K562 (cell line): ENCODE measurements at regions not wholly inside any gene's neighbourhood (a gene's known extent, or its start where the extent isn't known, plus 50 kb on each side); places are given as distances from the start of the nearest gene placed in this dataset.

Source experiments
- ATAC-seq: fragments of 200-7000 bp; cut with Tn5 transposase; 3 replicates; pipeline ENCODE4 v1.9.1; 2020; ENCODE audit warnings: moderate library complexity
- BruUV-seq: library from RNA; stranded (reverse); fragments of 400-500 nt; replicated peaks from 2 replicates; lab custom pipeline; 2021; lab: Mats Ljungman, UMichigan
- CTCF ChIA-PET: fragments of 300-600 bp; formaldehyde crosslinking; extraction: SDS; loops from one replicate; lab custom pipeline; 2021; ENCODE audit warnings: low intra/inter-chr PET ratio; lab: Yijun Ruan, JAX
- POLR2A ChIA-PET: fragments of 300-600, 350-650 bp; sonication (Branson Sonifier 250); formaldehyde crosslinking; extraction: SDS; loops from one replicate; lab custom pipeline; 2021; ENCODE audit warnings: antibody characterized with exemption, inconsistent platforms; lab: Yijun Ruan, JAX
- DNase-seq, 4 experiments: peaks; one replicate each; pipeline versions ENCODE4 v3.0.0 to v3.0.0-alpha.2; 2011 to 2018; ENCODE audit warnings: low spot score in 3 of 4, mixed read lengths in 3 of 4; ENCODE audit errors: extremely low read depth in 1 of 4
- FAIRE-seq: peaks from 2 replicates; lab custom pipeline; 2011; peaks lifted over from hg19 to GRCh38; lab: Jason Lieb, UNC
- H2AFZ ChIP-seq: 2 replicates; pipeline ENCODE4 v1.6.0; 2011; ENCODE audit warnings: low read depth, low read length, control low read depth, inconsistent platforms
- H3K27ac ChIP-seq: fragments of 200-600 bp; 3 replicates; pipeline ENCODE4 v1.8.0; 2011; ENCODE audit warnings: low read depth, mild to moderate bottlenecking, control low read depth, inconsistent platforms, low read length, moderate library complexity, mixed read lengths; ENCODE audit errors: extremely low read depth
- H3K27me3 ChIP-seq, 2 experiments: fragments of 300-600 bp in 1 of 2; 2 replicates in 1 of 2; 3 replicates in 1 of 2; pipeline versions ENCODE4 v1.6.0 to v1.8.0; 2011; ENCODE audit warnings: inconsistent platforms in 2 of 2, low read length in 2 of 2, mild to moderate bottlenecking in 1 of 2, mixed read lengths in 1 of 2, moderate library complexity in 1 of 2; ENCODE audit not compliant: control insufficient read depth in 2 of 2, insufficient read depth in 2 of 2
- H3K36me3 ChIP-seq: fragments of 300-600 bp; 3 replicates; pipeline ENCODE4 v1.8.0; 2011; ENCODE audit warnings: mild to moderate bottlenecking, low read length, inconsistent platforms; ENCODE audit not compliant: control insufficient read depth, insufficient read depth
- H3K4me1 ChIP-seq, 2 experiments: fragments of 200-600 bp in 1 of 2; replicated peaks in 1 of 2; 2 replicates in 1 of 2; 3 replicates in 1 of 2; pipeline versions ENCODE4 v1.5.1 to v1.8.0; 2011; ENCODE audit warnings: inconsistent platforms in 2 of 2, low read length in 2 of 2, mild to moderate bottlenecking in 1 of 2, mixed read lengths in 1 of 2, moderate library complexity in 1 of 2; ENCODE audit not compliant: control insufficient read depth in 2 of 2, insufficient read depth in 2 of 2
- H3K4me2 ChIP-seq: 2 replicates; pipeline ENCODE4 v1.6.1; 2011; ENCODE audit warnings: low read length, control low read depth, inconsistent platforms, mixed read lengths; ENCODE audit not compliant: insufficient read depth
- H3K4me3 ChIP-seq: fragments of 200-600 bp; sonication (generic), shearing (Covaris generic); 2 replicates; pipeline ENCODE4 v1.5.1; 2016; ENCODE audit warnings: control low read depth, inconsistent platforms
- H3K79me2 ChIP-seq: fragments of 200-600 bp; 3 replicates; pipeline ENCODE4 v1.8.0; 2011; ENCODE audit warnings: low read length, inconsistent platforms; ENCODE audit not compliant: control insufficient read depth, insufficient read depth
- H3K9ac ChIP-seq, 2 experiments: 2 replicates each; pipeline versions ENCODE4 v1.6.0 to v1.6.1; 2011; ENCODE audit warnings: low read depth in 2 of 2, low read length in 2 of 2, control low read depth in 1 of 2, inconsistent platforms in 1 of 2, mild to moderate bottlenecking in 1 of 2, mixed read lengths in 1 of 2; ENCODE audit not compliant: insufficient read depth in 1 of 2
- H3K9me1 ChIP-seq: one replicate; pipeline ENCODE4 v1.6.0; 2011; ENCODE audit warnings: inconsistent platforms, mild to moderate bottlenecking, low read length, moderate library complexity; ENCODE audit not compliant: control insufficient read depth, insufficient read depth
- H3K9me3 ChIP-seq: replicated peaks from 2 replicates; pipeline ENCODE4 v1.5.1; 2011; ENCODE audit warnings: low read depth, low read length, inconsistent platforms; ENCODE audit not compliant: control insufficient read depth, insufficient read depth
- H4K20me1 ChIP-seq: replicated peaks from 2 replicates; pipeline ENCODE4 v1.6.1; 2011; ENCODE audit warnings: low read length, inconsistent platforms, mixed read lengths; ENCODE audit not compliant: control insufficient read depth, insufficient read depth
- ELF2 ChIP-seq: fragments of 250-450 bp; sonication (Bioruptor Pico); IDR thresholded peaks from 2 replicates; pipeline ENCODE4 v1.5.0; 2021; ENCODE audit warnings: mild to moderate bottlenecking
- NEUROD1 ChIP-seq: fragments of 150-350 bp; IDR thresholded peaks from 2 replicates; pipeline ENCODE4 v1.6.1; 2014; ENCODE audit warnings: borderline replicate concordance, low read length, low read depth; ENCODE audit not compliant: partially characterized antibody
- RFX5 ChIP-seq: IDR thresholded peaks from 2 replicates; pipeline ENCODE4 v1.6.1; 2011; ENCODE audit warnings: low read depth, mild to moderate bottlenecking, improper control_type of control experiment, low read length
- SMARCA4 ChIP-seq: fragments of 450-650 bp; IDR thresholded peaks from 2 replicates; pipeline ENCODE4 v1.6.1; 2016
- SMARCE1 ChIP-seq: fragments of 450-650 bp; IDR thresholded peaks from 2 replicates; pipeline ENCODE4 v1.7.1; 2016; ENCODE audit warnings: mild to moderate bottlenecking
- SNRNP70 ChIP-seq: fragments of 200-400 bp; formaldehyde crosslinking; optimal IDR thresholded peaks from 2 replicates; pipeline ENCODE3; 2017; ENCODE audit warnings: low read depth, low read length
- TEAD4 ChIP-seq, 2 experiments: sonication (generic) in 1 of 2; formaldehyde crosslinking in 1 of 2; IDR thresholded peaks; 2 replicates each; pipeline versions ENCODE4 v1.6.1 to v1.8.0; 2012 to 2022; ENCODE audit warnings: borderline replicate concordance in 1 of 2, inconsistent platforms in 1 of 2, low read length in 1 of 2, mild to moderate bottlenecking in 1 of 2, missing genetic modification reagents in 1 of 2
- ZNF282 ChIP-seq: sonication (generic); formaldehyde crosslinking; IDR thresholded peaks from 2 replicates; pipeline ENCODE4 v1.8.1; 2023; ENCODE audit warnings: missing genetic modification reagents
- ZNF583 ChIP-seq: fragments of 250-450 bp; sonication (Bioruptor Pico); IDR thresholded peaks from 2 replicates; pipeline ENCODE4 v1.4.0; 2020
- WGBS: fragments of 100-300 bp; shearing (Covaris generic); methylation state at CpG from one replicate; pipeline ENCODE4 v1.1.6; 2016; ENCODE audit warnings: low coverage, mixed read lengths; ENCODE audit not compliant: insufficient coverage; ENCODE audit errors: missing lambda C conversion rate; 5-methylcytosine and 5-hydroxymethylcytosine counted together
- in situ Hi-C: fragments of 300-500 bp; cut with MboI; formaldehyde crosslinking; loops from 4 replicates; pipeline ENCODE4 v1.15.0; 2018; ENCODE audit warnings: inconsistent platforms, mixed read lengths
- intact Hi-C: fragments of 100-400 bp; cut with micrococcal nuclease; formaldehyde crosslinking; loops from 2 replicates; pipeline ENCODE4 v1.14.2; 2022
- TF ChIP-seq, protein P1 (sequence below): fragments of 250-450 bp; sonication (Bioruptor Pico); IDR thresholded peaks from 2 replicates; pipeline ENCODE4 v1.8.0; 2022; ENCODE audit warnings: moderate library complexity, mild to moderate bottlenecking, inconsistent platforms
- TF ChIP-seq, protein P2 (sequence below): sonication (generic); formaldehyde crosslinking; IDR thresholded peaks from 2 replicates; pipeline ENCODE4 v1.8.0; 2022; ENCODE audit warnings: missing genetic modification reagents, mild to moderate bottlenecking, moderate library complexity, borderline replicate concordance

DNA sequence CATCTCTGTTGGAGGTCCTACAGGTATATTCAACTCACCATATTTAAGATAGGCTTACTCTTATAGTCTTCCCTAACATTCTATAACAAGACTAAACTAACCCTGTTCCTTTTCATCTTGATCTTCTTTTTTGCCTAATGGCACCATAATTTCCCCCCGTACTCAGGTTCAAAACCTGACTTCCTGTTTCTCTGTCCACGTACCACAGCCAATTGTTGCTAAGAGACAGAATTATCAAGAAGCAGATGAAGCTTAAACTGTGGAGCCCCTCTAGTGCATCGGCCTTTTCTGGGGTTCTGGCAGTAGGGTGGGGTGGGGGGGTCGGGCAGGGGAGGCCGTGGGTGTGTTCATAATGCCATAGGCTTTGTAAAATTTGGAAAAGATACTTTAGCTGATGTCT, 109.2 kb downstream of the EVX1 start:
- H3K4me3 ChIP-seq: no peak overlapping the region
- in situ Hi-C loops (no loop called here), intact Hi-C loops (no loop called here)
- CTCF ChIA-PET: no interaction called here
- TF ChIP-seq ZNF282 (CRISPR knock-in tag) (no peak), SMARCA4 (no peak), NEUROD1 (no peak), ELF2 (CRISPR knock-in tag) (no peak), SMARCE1 (no peak), RFX5 (no peak), ZNF583 (CRISPR knock-in tag) (no peak), TEAD4 (IDR thresholded peaks at IDR 0.05; ENCODE audit: low read length) (no peak), TEAD4 (CRISPR knock-in tag; IDR thresholded peaks at IDR 0.05; ENCODE audit: borderline replicate concordance) (no peak), SNRNP70 (no peak)
- TF ChIP-seq, protein P1, sequence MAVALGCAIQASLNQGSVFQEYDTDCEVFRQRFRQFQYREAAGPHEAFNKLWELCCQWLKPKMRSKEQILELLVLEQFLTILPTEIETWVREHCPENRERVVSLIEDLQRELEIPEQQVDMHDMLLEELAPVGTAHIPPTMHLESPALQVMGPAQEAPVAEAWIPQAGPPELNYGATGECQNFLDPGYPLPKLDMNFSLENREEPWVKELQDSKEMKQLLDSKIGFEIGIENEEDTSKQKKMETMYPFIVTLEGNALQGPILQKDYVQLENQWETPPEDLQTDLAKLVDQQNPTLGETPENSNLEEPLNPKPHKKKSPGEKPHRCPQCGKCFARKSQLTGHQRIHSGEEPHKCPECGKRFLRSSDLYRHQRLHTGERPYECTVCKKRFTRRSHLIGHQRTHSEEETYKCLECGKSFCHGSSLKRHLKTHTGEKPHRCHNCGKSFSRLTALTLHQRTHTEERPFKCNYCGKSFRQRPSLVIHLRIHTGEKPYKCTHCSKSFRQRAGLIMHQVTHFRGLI (CRISPR knock-in tag): no peak
- TF ChIP-seq, protein P2, sequence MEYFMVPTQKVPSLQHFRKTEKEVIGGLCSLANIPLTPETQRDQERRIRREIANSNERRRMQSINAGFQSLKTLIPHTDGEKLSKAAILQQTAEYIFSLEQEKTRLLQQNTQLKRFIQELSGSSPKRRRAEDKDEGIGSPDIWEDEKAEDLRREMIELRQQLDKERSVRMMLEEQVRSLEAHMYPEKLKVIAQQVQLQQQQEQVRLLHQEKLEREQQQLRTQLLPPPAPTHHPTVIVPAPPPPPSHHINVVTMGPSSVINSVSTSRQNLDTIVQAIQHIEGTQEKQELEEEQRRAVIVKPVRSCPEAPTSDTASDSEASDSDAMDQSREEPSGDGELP (CRISPR knock-in tag): no peak
- ATAC-seq (no peak), FAIRE-seq (no peak), DNase-seq (no peak)
- BruUV-seq: no TSS peak
- no peaks in the 10 kb centered on the region for H3K36me3 ChIP-seq
- no peaks in the 10 kb centered on the region for H4K20me1 ChIP-seq
- no peaks in the 10 kb centered on the region for H3K79me2 ChIP-seq
- WGBS: 0% methylated on average over 2 of the region's 5 CpGs
- H3K4me1 ChIP-seq: no peaks in the 10 kb centered on the region
- H3K9me1 ChIP-seq: no peaks in the 10 kb centered on the region
- no peak overlapping the region for H3K27ac ChIP-seq
- H2AFZ ChIP-seq: no peak overlapping the region
- no peak overlapping the region for H3K9ac ChIP-seq
- H3K27me3 ChIP-seq: peaks cover 13 to 14% of the 10 kb centered on the region in 2 experiments; a peak in 3 of 5 replicates
- H3K9me3 ChIP-seq: no peaks in the 10 kb centered on the region
- POLR2A ChIA-PET: no interaction called here
- H3K4me2 ChIP-seq: no peak overlapping the region
